Tibial nerve (tissue), 4 donors: ENCODE measurements at regions not wholly inside any gene's neighbourhood (a gene's known extent, or its start where the extent isn't known, plus 50 kb on each side); places are given as distances from the start of the nearest gene placed in this dataset.

Experiments
- DNase-seq, 2 donors: peaks; one replicate each; pipeline ENCODE4 v3.0.0-alpha.2; 2019; ENCODE audit warnings: low spot score in 2 of 2
- H3K27ac ChIP-seq, 4 donors: fragments of 200-600 bp; sonication (generic) in 3 of 4; one replicate each; pipeline ENCODE4 v1.5.1; 2017 to 2019; ENCODE audit warnings: mild to moderate bottlenecking in 1 of 4
- H3K27me3 ChIP-seq, 2 donors: fragments of 200-600 bp; sonication (generic) in 1 of 2; one replicate each; pipeline versions ENCODE4 v1.5.1 to v1.6.0; 2017 to 2019
- H3K36me3 ChIP-seq, 3 donors: fragments of 200-600 bp; sonication (generic); one replicate each; pipeline ENCODE4 v1.5.1; 2018 to 2019
- H3K4me1 ChIP-seq, 4 donors: fragments of 200-600 bp; sonication (generic) in 3 of 4; one replicate each; pipeline ENCODE4 v1.5.1; 2017 to 2019
- H3K4me3 ChIP-seq, 4 donors: fragments of 200-600 bp; sonication (generic) in 3 of 4; one replicate each; pipeline ENCODE4 v1.5.1; 2017 to 2019; ENCODE audit warnings: mild to moderate bottlenecking in 1 of 4, moderate library complexity in 1 of 4
- H3K9me3 ChIP-seq, 4 donors: fragments of 200-600 bp; sonication (generic) in 3 of 4; one replicate each; pipeline ENCODE4 v1.5.1; 2017 to 2019
- EP300 ChIP-seq, 2 donors: sonication (generic); formaldehyde crosslinking; IDR thresholded peaks; one replicate each; pipeline ENCODE4 v1.6.1; 2017; ENCODE audit warnings: antibody characterized with exemption in 2 of 2, mild to moderate bottlenecking in 1 of 2
- POLR2A ChIP-seq, 2 donors: fragments of 450-650 bp; IDR thresholded peaks; one replicate each; pipeline ENCODE4 v1.6.1; 2017; ENCODE audit warnings: antibody characterized with exemption in 2 of 2, mild to moderate bottlenecking in 2 of 2, moderate library complexity in 2 of 2
- WGBS, 2 donors: methylation state at CpG; one replicate each; pipeline ENCODE4 v1.1.5; 2018; 5-methylcytosine and 5-hydroxymethylcytosine counted together
- TF ChIP-seq, protein P1 (sequence below), 5 experiments: fragments of 200-600 bp in 3 of 5; fragments of 450-650 bp in 2 of 5; sonication (generic) in 3 of 5; IDR thresholded peaks; one replicate each; pipeline ENCODE4 v1.5.1; 2016 to 2019; ENCODE audit warnings: antibody characterized with exemption in 5 of 5, mild to moderate bottlenecking in 3 of 5, moderate library complexity in 2 of 5

DNA sequence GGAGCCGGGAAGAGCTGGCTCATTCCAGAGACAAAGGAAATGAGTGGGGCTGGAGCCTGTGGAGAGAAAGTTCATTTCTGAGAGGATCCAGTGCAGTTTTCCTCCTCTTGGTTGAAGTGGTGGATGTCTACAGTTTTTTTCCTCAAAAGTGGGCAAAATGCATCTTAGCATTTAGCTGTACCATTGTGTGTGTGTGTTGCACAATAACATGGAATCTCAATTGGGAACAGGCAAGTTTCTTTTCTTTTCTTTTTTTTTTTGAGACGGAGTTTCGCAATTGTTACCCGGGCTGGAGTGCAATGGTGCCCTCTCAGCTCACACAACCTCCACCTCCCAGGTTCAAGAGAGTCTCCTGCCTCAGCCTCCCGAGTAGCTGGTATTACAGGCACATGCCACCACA, 101.5 kb upstream of the UBE2E1 start:
- Histone ChIP-seq H3K9me3 (no peaks in the 10 kb centered on the region), H3K27me3 (no peaks in the 10 kb centered on the region), H3K27ac (no peak overlapping the region), H3K36me3 (no peaks in the 10 kb centered on the region), H3K4me3 (no peak overlapping the region), H3K4me1 (no peaks in the 10 kb centered on the region)
- 65 to 71% methylated on average over 5 of the region's 5 CpGs for WGBS, 2 donors
- DNase-seq, result no peak
- TF ChIP-seq EP300 (IDR thresholded peaks at IDR 0.05) (no peak), POLR2A (IDR thresholded peaks at IDR 0.05) (no peak)
- TF ChIP-seq, protein P1, sequence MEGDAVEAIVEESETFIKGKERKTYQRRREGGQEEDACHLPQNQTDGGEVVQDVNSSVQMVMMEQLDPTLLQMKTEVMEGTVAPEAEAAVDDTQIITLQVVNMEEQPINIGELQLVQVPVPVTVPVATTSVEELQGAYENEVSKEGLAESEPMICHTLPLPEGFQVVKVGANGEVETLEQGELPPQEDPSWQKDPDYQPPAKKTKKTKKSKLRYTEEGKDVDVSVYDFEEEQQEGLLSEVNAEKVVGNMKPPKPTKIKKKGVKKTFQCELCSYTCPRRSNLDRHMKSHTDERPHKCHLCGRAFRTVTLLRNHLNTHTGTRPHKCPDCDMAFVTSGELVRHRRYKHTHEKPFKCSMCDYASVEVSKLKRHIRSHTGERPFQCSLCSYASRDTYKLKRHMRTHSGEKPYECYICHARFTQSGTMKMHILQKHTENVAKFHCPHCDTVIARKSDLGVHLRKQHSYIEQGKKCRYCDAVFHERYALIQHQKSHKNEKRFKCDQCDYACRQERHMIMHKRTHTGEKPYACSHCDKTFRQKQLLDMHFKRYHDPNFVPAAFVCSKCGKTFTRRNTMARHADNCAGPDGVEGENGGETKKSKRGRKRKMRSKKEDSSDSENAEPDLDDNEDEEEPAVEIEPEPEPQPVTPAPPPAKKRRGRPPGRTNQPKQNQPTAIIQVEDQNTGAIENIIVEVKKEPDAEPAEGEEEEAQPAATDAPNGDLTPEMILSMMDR (IDR thresholded peaks at IDR 0.05), result no peak

DNA sequence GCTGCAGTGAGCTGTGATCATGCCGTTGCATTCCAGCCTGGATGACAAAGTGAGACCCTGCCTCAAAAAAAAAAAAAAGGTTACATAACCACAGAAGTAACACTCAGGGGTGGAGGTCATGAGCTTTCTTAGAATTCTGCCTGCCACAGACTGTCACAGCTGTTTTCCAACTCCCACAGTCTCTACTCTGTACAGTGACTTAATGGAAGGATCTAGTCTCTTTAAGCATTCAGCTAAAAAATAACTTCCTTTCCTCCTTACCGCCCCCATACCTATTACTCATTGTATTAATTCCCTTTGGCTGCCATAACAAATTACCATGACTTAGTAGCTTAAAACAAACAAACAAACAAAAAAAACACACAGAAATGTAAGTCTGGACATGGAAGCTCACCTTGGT, 99.6 kb upstream of the UBE2E1 start:
- Histone ChIP-seq H3K27me3 (no peaks in the 10 kb centered on the region), H3K9me3 (no peaks in the 10 kb centered on the region), H3K27ac (no peak overlapping the region), H3K4me1 (no peaks in the 10 kb centered on the region), H3K36me3 (no peaks in the 10 kb centered on the region), H3K4me3 (no peak overlapping the region)
- no peak for DNase-seq
- TF ChIP-seq EP300 (IDR thresholded peaks at IDR 0.05) (no peak), POLR2A (IDR thresholded peaks at IDR 0.05) (no peak)
- TF ChIP-seq, protein P1 (IDR thresholded peaks at IDR 0.05), result no peak
- WGBS, 2 donors, result 55 to 60% methylated on average over 2 of the region's 2 CpGs

DNA sequence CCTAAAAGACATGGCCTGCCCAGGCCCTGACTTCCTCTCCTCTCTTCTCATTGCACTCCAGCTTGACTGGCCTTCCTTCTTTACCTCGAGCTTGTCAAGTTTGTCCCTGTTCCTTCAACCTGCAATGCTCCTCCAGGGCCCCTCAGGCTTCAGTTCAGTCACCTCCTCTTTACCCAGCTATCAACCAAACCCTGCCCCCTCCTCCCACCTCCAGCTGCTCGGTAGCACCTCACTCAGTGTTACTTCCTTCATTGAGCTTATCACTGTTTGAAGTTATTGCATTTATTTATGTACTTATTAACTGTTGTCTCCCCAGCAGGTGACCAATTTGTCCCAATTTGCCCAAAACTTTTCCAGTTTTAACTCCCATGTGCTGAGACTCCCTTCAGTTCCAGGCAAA, 95.8 kb upstream of the UBE2E1 start:
- WGBS, 2 donors, result 53 to 61% methylated on average over 2 of the region's 2 CpGs

DNA sequence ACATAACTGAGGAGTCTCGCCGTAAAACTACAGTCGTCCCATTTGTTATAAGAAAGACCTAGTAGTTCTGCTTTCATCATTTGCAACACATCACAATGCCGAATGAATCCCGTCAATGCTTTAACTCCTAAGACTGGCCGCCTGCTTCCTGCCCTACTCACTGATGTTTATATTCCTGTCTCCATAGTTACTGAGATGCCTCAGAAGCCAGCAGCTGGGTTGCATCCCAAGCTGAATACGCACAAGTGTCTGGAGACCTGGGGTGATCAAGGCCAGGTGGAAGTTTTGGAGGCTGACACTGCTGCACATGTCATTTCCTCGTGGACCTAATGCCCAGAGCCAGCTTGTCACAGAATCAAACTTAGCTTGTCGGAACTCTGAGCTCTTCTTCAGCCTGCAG, 95.2 kb upstream of the UBE2E1 start:
- H3K27me3 ChIP-seq, result no peaks in the 10 kb centered on the region
- no peaks in the 10 kb centered on the region for H3K36me3 ChIP-seq
- H3K9me3 ChIP-seq, result no peaks in the 10 kb centered on the region
- H3K27ac ChIP-seq, result no peak overlapping the region
- 68 to 71% methylated on average over 9 of the region's 9 CpGs for WGBS, 2 donors
- no peak overlapping the region for H3K4me3 ChIP-seq
- TF ChIP-seq, protein P1 (IDR thresholded peaks at IDR 0.05), result no peak
- TF ChIP-seq POLR2A (IDR thresholded peaks at IDR 0.05), result no peak
- TF ChIP-seq EP300 (IDR thresholded peaks at IDR 0.05), result no peak
- peaks cover 0 to 15% (median 0%) of the 10 kb centered on the region in 4 donors for H3K4me1 ChIP-seq
- no peak for DNase-seq

More for the DNA sequence above, 95.8 kb upstream of the UBE2E1 start:
- H3K9me3 ChIP-seq, result no peaks in the 10 kb centered on the region
- H3K36me3 ChIP-seq, result no peaks in the 10 kb centered on the region
- peaks cover 0 to 15% (median 0%) of the 10 kb centered on the region in 4 donors for H3K4me1 ChIP-seq
- H3K27ac ChIP-seq, result no peak overlapping the region
- H3K27me3 ChIP-seq, result no peaks in the 10 kb centered on the region
- no peak overlapping the region for H3K4me3 ChIP-seq
- DNase-seq, result no peak
- TF ChIP-seq EP300 (IDR thresholded peaks at IDR 0.05) (no peak), POLR2A (IDR thresholded peaks at IDR 0.05) (no peak)
- TF ChIP-seq, protein P1 (IDR thresholded peaks at IDR 0.05), result no peak

DNA sequence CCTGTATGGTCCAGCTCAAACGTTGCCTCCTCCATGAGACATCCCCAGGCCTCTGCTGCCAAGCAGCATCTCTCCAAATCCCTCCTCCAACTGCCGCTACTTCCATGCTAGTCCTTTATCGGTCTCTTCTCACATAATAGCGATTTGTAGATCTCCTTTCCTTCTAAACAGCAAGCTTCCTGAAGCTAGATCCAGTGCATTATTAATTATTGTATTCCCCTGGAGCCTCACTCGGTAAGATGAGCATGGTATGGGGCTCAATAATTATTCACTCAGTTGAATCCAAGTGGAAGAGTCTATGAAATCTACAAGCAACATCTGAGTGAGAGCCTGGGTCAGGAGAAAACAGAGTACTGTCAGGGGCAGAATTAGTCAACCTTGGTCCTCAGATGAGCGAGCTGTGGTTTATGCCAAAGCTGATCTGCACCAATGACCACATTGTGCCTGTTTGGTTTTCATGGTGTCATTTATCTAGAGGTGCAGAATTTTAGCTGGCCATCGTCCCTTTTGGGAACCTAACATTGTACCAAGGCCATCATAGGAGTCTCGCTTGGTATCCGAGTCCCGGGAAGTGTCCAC, 93.8 kb upstream of the UBE2E1 start:
- H3K4me3 ChIP-seq, result peak overlapping the region in 1 of 4 donors; percentile 20

More for the DNA sequence above, 93.8 kb upstream of the UBE2E1 start:
- Histone ChIP-seq H3K9me3 (no peaks in the 10 kb centered on the region), H3K36me3 (no peaks in the 10 kb centered on the region), H3K27ac (peak overlapping the region in 1 of 4 donors; percentile 61), H3K27me3 (no peaks in the 10 kb centered on the region), H3K4me1 (peaks cover 0 to 15% (median 0%) of the 10 kb centered on the region in 4 donors)
- 85% methylated on average over 10 of the region's 10 CpGs for WGBS, 2 donors
- TF ChIP-seq, protein P1 (IDR thresholded peaks at IDR 0.05), result no peak
- TF ChIP-seq POLR2A (IDR thresholded peaks at IDR 0.05) (no peak), EP300 (IDR thresholded peaks at IDR 0.05) (no peak)
- DNase-seq, result no peak
